ENCODE measurements at regions not wholly inside any gene's neighbourhood (a gene's known extent, or its start where the extent isn't known, plus 50 kb on each side); places are given as distances from the start of the nearest gene placed in this dataset.

- Histone ChIP-seq H3K27ac (no peak overlapping the region), H3K9me3 (ENCODE audit: insufficient read depth, low read depth) (no peaks in the 10 kb centered on the region), H3K36me3 (ENCODE audit: low read depth) (no peaks in the 10 kb centered on the region), H4K20me1 (ENCODE audit: insufficient read depth) (no peaks in the 10 kb centered on the region), H3K79me2 (ENCODE audit: low read depth) (no peaks in the 10 kb centered on the region), H3K4me1 (replicated peaks; ENCODE audit: insufficient read depth) (no peaks in the 10 kb centered on the region), H3K4me3 (no peak overlapping the region), H3K27me3 (ENCODE audit: insufficient read depth, low read depth) (no peaks in the 10 kb centered on the region), H3K9me2 (ENCODE audit: insufficient read depth) (no peaks in the 10 kb centered on the region), H2AFZ (no peak overlapping the region), H3F3A (ENCODE audit: insufficient read depth, low read depth) (no peaks in the 10 kb centered on the region), H3K4me2 (no peak overlapping the region)
- ChIA-PET CTCF (no interaction called here), POLR2A (ENCODE audit: unreplicated experiment) (no interaction called here)
- intact Hi-C loops (cut with micrococcal nuclease; ENCODE audit: unreplicated experiment) = no loop called here
- no peak for DNase-seq
- TF ChIP-seq CTCF (conservative IDR thresholded peaks at IDR 0.05) (no peak), EZH2 (IDR thresholded peaks at IDR 0.05; ENCODE audit: low read depth) (no peak)
- no TSS peak for BruUV-seq (replicated peaks)
Observed at GRCh38 chr4:22196551-22196950, 248.0 kb upstream of the KCNIP4 start.

- intact Hi-C loops (cut with micrococcal nuclease; ENCODE audit: unreplicated experiment) = no loop called here
- Histone ChIP-seq H2AFZ (no peak overlapping the region), H3K79me2 (ENCODE audit: low read depth) (no peaks in the 10 kb centered on the region), H3K4me3 (no peak overlapping the region), H3K36me3 (ENCODE audit: low read depth) (no peaks in the 10 kb centered on the region), H3K4me1 (replicated peaks; ENCODE audit: insufficient read depth) (no peaks in the 10 kb centered on the region), H3F3A (ENCODE audit: insufficient read depth, low read depth) (no peaks in the 10 kb centered on the region), H3K27ac (no peak overlapping the region), H3K27me3 (ENCODE audit: insufficient read depth, low read depth) (no peaks in the 10 kb centered on the region), H3K9me2 (ENCODE audit: insufficient read depth) (no peaks in the 10 kb centered on the region), H3K9me3 (ENCODE audit: insufficient read depth, low read depth) (no peaks in the 10 kb centered on the region), H4K20me1 (ENCODE audit: insufficient read depth) (no peaks in the 10 kb centered on the region), H3K4me2 (no peak overlapping the region)
- CTCF ChIA-PET = no interaction called here
- no TSS peak for BruUV-seq (replicated peaks)
- no peak for TF ChIP-seq CTCF (conservative IDR thresholded peaks at IDR 0.05)
- TF ChIP-seq EZH2 (IDR thresholded peaks at IDR 0.05; ENCODE audit: low read depth) = no peak
- DNase-seq = no peak
- POLR2A ChIA-PET (ENCODE audit: unreplicated experiment) = no interaction called here
Observed at GRCh38 chr4:22192084-22192511, 243.5 kb upstream of the KCNIP4 start.

GRCh38 chr4:22191565-22191964 is 243.0 kb upstream of the KCNIP4 start:
- Histone ChIP-seq H3K4me3 (no peak overlapping the region), H3F3A (ENCODE audit: insufficient read depth, low read depth) (no peaks in the 10 kb centered on the region), H2AFZ (no peak overlapping the region), H3K4me1 (replicated peaks; ENCODE audit: insufficient read depth) (no peaks in the 10 kb centered on the region), H4K20me1 (ENCODE audit: insufficient read depth) (no peaks in the 10 kb centered on the region), H3K9me2 (ENCODE audit: insufficient read depth) (no peaks in the 10 kb centered on the region), H3K9me3 (ENCODE audit: insufficient read depth, low read depth) (no peaks in the 10 kb centered on the region), H3K27me3 (ENCODE audit: insufficient read depth, low read depth) (peaks cover 3% of the 10 kb centered on the region; the same call in 1 of the 2 replicates), H3K4me2 (no peak overlapping the region), H3K79me2 (ENCODE audit: low read depth) (no peaks in the 10 kb centered on the region), H3K27ac (no peak overlapping the region), H3K36me3 (ENCODE audit: low read depth) (no peaks in the 10 kb centered on the region)
- POLR2A ChIA-PET (ENCODE audit: unreplicated experiment) = no interaction called here
- TF ChIP-seq CTCF (conservative IDR thresholded peaks at IDR 0.05) (no peak), EZH2 (IDR thresholded peaks at IDR 0.05; ENCODE audit: low read depth) (no peak)
- CTCF ChIA-PET = no interaction called here
- no TSS peak for BruUV-seq (replicated peaks)
- no peak for DNase-seq
- intact Hi-C loops (cut with micrococcal nuclease; ENCODE audit: unreplicated experiment) = loop anchor here (1.0 kb wide), 1 partner anchor 12 kb away; no protein-coding TSS in a partner anchor

All from PC-9 (cell line).